Lung (tissue), 11 donors: ENCODE measurements at regions not wholly inside any gene's neighbourhood (a gene's known extent, or its start where the extent isn't known, plus 50 kb on each side); places are given as distances from the start of the nearest gene placed in this dataset.

Experiments used
- ATAC-seq: fragments of 200-7000 bp; cut with Tn5 transposase; one replicate; pipeline ENCODE4 v1.9.1; 2020; ENCODE audit warnings: moderate number of reproducible peaks; ENCODE audit not compliant: insufficient read depth, low FRiP score
- DNase-seq, 3 donors: peaks; one replicate each; pipeline ENCODE4 v3.0.0-alpha.2; 2013 to 2017
- H3K27ac ChIP-seq, 2 donors: one replicate each; pipeline ENCODE4 v1.5.1; 2013; ENCODE audit warnings: mild to moderate bottlenecking in 2 of 2, moderate library complexity in 2 of 2, control low read depth in 1 of 2, inconsistent platforms in 1 of 2, low read depth in 1 of 2, low read length in 1 of 2
- H3K27me3 ChIP-seq, 3 donors: one replicate each; pipeline ENCODE4 v1.5.1; 2013; ENCODE audit warnings: low read length in 2 of 3; ENCODE audit not compliant: control insufficient read depth in 3 of 3, insufficient read depth in 3 of 3
- H3K36me3 ChIP-seq, 4 donors: one replicate each; pipeline ENCODE4 v1.5.1; 2013; ENCODE audit warnings: low read length in 4 of 4, mild to moderate bottlenecking in 1 of 4, moderate library complexity in 1 of 4; ENCODE audit not compliant: control insufficient read depth in 4 of 4, insufficient read depth in 4 of 4
- H3K4me1 ChIP-seq, 5 donors: one replicate each; pipeline ENCODE4 v1.5.1; 2013; ENCODE audit warnings: low read length in 5 of 5, mild to moderate bottlenecking in 2 of 5, moderate library complexity in 1 of 5; ENCODE audit not compliant: control insufficient read depth in 5 of 5, insufficient read depth in 5 of 5
- H3K4me3 ChIP-seq: one replicate; pipeline ENCODE4 v1.5.1; 2013; ENCODE audit warnings: mild to moderate bottlenecking, control low read depth, moderate library complexity
- H3K9ac ChIP-seq, 2 donors: one replicate each; pipeline ENCODE4 v1.5.1; 2013; ENCODE audit warnings: low read length in 2 of 2, control low read depth in 1 of 2; ENCODE audit not compliant: insufficient read depth in 1 of 2
- H3K9me3 ChIP-seq, 4 donors: one replicate each; pipeline ENCODE4 v1.5.1; 2013; ENCODE audit warnings: low read length in 3 of 4, mild to moderate bottlenecking in 1 of 4, moderate library complexity in 1 of 4; ENCODE audit not compliant: control insufficient read depth in 4 of 4, insufficient read depth in 3 of 4
- CTCF ChIP-seq: IDR thresholded peaks from 2 replicates; pipeline ENCODE4 v1.5.1; 2012; ENCODE audit warnings: mild to moderate bottlenecking; ENCODE audit errors: control extremely low read depth, extremely low read depth
- WGBS, 2 donors: extraction: QIAGEN DNeasy Blood & Tissue Kit; methylation state at CpG; one replicate each; pipeline ENCODE4 v1.1.7; 2013; 5-methylcytosine and 5-hydroxymethylcytosine counted together
- donor health status: control.
- donor health status: control.
- donor health status: Bipolar disorder and iron deficiency.
- donor health status: healthy.
- donor health status: DM: yes; HTN: yes; CAD: no.

DNA sequence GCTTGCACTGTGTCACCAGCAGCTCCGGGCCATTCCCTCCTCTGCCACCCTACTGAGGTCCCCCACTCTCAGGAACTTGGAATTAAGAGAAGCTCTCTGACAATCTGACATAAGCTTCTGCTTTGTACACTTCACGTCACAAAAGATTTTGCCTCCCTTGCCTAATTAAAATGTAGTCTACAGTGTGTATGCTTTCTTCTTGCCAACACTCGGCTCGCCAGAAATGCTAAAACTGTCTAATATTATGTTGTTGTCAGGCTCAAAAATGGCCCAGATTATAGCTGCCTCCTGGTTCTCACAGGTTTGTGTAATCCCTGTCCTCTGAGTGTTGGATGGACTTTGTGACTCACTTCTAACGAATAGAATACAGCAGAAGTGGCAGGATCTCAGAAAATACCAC, 474.7 kb downstream of the MBD2 start:
- no peak for TF ChIP-seq CTCF
- no peaks in the 10 kb centered on the region for H3K27me3 ChIP-seq
- H3K9ac ChIP-seq, result no peak overlapping the region
- peaks cover 0 to 5% (median 0%) of the 10 kb centered on the region in 5 donors for H3K4me1 ChIP-seq
- no peaks in the 10 kb centered on the region for H3K36me3 ChIP-seq
- no peak overlapping the region for H3K27ac ChIP-seq
- DNase-seq (no peak), ATAC-seq (no peak)
- WGBS, 2 donors, result 88 to 89% methylated on average over 5 of the region's 5 CpGs
- H3K9me3 ChIP-seq, result no peaks in the 10 kb centered on the region
- no peak overlapping the region for H3K4me3 ChIP-seq

- Histone ChIP-seq H3K4me1 (no peaks in the 10 kb centered on the region), H3K9ac (no peak overlapping the region), H3K36me3 (no peaks in the 10 kb centered on the region), H3K27me3 (no peaks in the 10 kb centered on the region), H3K9me3 (no peaks in the 10 kb centered on the region), H3K27ac (no peak overlapping the region), H3K4me3 (no peak overlapping the region)
- TF ChIP-seq CTCF, result no peak
- DNase-seq (no peak), ATAC-seq (no peak)
Measured at GRCh38 chr18:53747663-53748160, 476.8 kb downstream of the MBD2 start.

GRCh38 chr18:53747210-53747609, 477.3 kb downstream of the MBD2 start:
- no peaks in the 10 kb centered on the region for H3K4me1 ChIP-seq
- H3K9ac ChIP-seq, result no peak overlapping the region
- H3K4me3 ChIP-seq, result no peak overlapping the region
- H3K36me3 ChIP-seq, result no peaks in the 10 kb centered on the region
- no peaks in the 10 kb centered on the region for H3K27me3 ChIP-seq
- no peak for TF ChIP-seq CTCF
- DNase-seq (no peak), ATAC-seq (no peak)
- WGBS, 2 donors, result 61 to 71% methylated on average over 2 of the region's 2 CpGs
- no peak overlapping the region for H3K27ac ChIP-seq
- H3K9me3 ChIP-seq, result no peaks in the 10 kb centered on the region

- no peak for ATAC-seq
- no peak for TF ChIP-seq CTCF
Measured at GRCh38 chr18:53745986-53746385, 478.5 kb downstream of the MBD2 start.

More at GRCh38 chr18:53745986-53746385, 478.5 kb downstream of the MBD2 start:
- no peak for DNase-seq
- H3K36me3 ChIP-seq, result no peaks in the 10 kb centered on the region
- no peak overlapping the region for H3K9ac ChIP-seq
- WGBS, 2 donors, result 0 to 91% methylated on average over 1 of the region's 1 CpG
- no peak overlapping the region for H3K27ac ChIP-seq
- H3K4me1 ChIP-seq, result no peaks in the 10 kb centered on the region
- H3K9me3 ChIP-seq, result no peaks in the 10 kb centered on the region
- H3K27me3 ChIP-seq, result no peaks in the 10 kb centered on the region
- H3K4me3 ChIP-seq, result no peak overlapping the region
